H1 (cell line): ENCODE measurements at regions not wholly inside any gene's neighbourhood (a gene's known extent, or its start where the extent isn't known, plus 50 kb on each side); places are given as distances from the start of the nearest gene placed in this dataset.

Experiments
- CBX5 ChIP-seq: fragments of 300-800, 300-1000 bp; sonication (generic); IDR thresholded peaks from 2 replicates; pipeline ENCODE4 v1.7.1; 2016; ENCODE audit warnings: antibody characterized with exemption, low read length, low read depth
- CBX8 ChIP-seq: fragments of 300-800, 300-1000 bp; sonication (generic); IDR thresholded peaks from 2 replicates; pipeline ENCODE4 v1.7.1; 2016; ENCODE audit warnings: low read depth, low read length, borderline replicate concordance
- CHD2 ChIP-seq: IDR thresholded peaks from 2 replicates; pipeline ENCODE4 v1.6.1; 2012; ENCODE audit warnings: low read length, improper control_type of control experiment
- CREB1 ChIP-seq: IDR thresholded peaks from 2 replicates; pipeline ENCODE4 v1.6.1; 2012; ENCODE audit warnings: inconsistent platforms
- EP300 ChIP-seq, 2 experiments: IDR thresholded peaks; 1 replicate in 1 of 2; 2 replicates in 1 of 2; pipeline ENCODE4 v1.6.1; 2011 to 2012; ENCODE audit warnings: low read depth in 2 of 2, low read length in 2 of 2, mild to moderate bottlenecking in 2 of 2, borderline replicate concordance in 1 of 2, inconsistent platforms in 1 of 2, moderate library complexity in 1 of 2
- GABPA ChIP-seq: IDR thresholded peaks from 2 replicates; pipeline ENCODE4 v1.6.1; 2011; ENCODE audit warnings: mild to moderate bottlenecking, low read length, moderate library complexity, borderline replicate concordance; ENCODE audit not compliant: insufficient read depth
- KDM4A ChIP-seq: IDR thresholded peaks from one replicate; pipeline ENCODE4 v1.7.1; 2012; ENCODE audit warnings: low read depth, mild to moderate bottlenecking, moderate library complexity, low read length, inconsistent platforms; ENCODE audit not compliant: severe bottlenecking
- MAX ChIP-seq: IDR thresholded peaks from 2 replicates; pipeline ENCODE4 v1.6.1; 2012; ENCODE audit warnings: inconsistent platforms
- RNF2 ChIP-seq: fragments of 200-900, 300-1000 bp; sonication (generic); IDR thresholded peaks from 2 replicates; pipeline ENCODE4 v1.7.1; 2016; ENCODE audit warnings: borderline replicate concordance, low read depth, mild to moderate bottlenecking, antibody characterized with exemption, low read length; ENCODE audit not compliant: poor library complexity, severe bottlenecking; ENCODE audit errors: missing control alignments
- SAP30 ChIP-seq: fragments of 300-600 bp; sonication (generic); IDR thresholded peaks from 2 replicates; pipeline ENCODE4 v1.7.1; 2012; ENCODE audit warnings: low read length, moderate library complexity, mild to moderate bottlenecking, inconsistent platforms; ENCODE audit not compliant: insufficient read depth, insufficient replicate concordance
- SP2 ChIP-seq: IDR thresholded peaks from 2 replicates; pipeline ENCODE4 v1.6.1; 2012; ENCODE audit warnings: mild to moderate bottlenecking, low read length, inconsistent platforms
- TF ChIP-seq, protein P1 (sequence below): fragments of 300-600 bp; sonication (generic); IDR thresholded peaks from 2 replicates; pipeline ENCODE4 v1.7.1; 2012; ENCODE audit warnings: low read length, moderate library complexity, mild to moderate bottlenecking, inconsistent platforms; ENCODE audit not compliant: insufficient replicate concordance

- TF ChIP-seq, protein P1, sequence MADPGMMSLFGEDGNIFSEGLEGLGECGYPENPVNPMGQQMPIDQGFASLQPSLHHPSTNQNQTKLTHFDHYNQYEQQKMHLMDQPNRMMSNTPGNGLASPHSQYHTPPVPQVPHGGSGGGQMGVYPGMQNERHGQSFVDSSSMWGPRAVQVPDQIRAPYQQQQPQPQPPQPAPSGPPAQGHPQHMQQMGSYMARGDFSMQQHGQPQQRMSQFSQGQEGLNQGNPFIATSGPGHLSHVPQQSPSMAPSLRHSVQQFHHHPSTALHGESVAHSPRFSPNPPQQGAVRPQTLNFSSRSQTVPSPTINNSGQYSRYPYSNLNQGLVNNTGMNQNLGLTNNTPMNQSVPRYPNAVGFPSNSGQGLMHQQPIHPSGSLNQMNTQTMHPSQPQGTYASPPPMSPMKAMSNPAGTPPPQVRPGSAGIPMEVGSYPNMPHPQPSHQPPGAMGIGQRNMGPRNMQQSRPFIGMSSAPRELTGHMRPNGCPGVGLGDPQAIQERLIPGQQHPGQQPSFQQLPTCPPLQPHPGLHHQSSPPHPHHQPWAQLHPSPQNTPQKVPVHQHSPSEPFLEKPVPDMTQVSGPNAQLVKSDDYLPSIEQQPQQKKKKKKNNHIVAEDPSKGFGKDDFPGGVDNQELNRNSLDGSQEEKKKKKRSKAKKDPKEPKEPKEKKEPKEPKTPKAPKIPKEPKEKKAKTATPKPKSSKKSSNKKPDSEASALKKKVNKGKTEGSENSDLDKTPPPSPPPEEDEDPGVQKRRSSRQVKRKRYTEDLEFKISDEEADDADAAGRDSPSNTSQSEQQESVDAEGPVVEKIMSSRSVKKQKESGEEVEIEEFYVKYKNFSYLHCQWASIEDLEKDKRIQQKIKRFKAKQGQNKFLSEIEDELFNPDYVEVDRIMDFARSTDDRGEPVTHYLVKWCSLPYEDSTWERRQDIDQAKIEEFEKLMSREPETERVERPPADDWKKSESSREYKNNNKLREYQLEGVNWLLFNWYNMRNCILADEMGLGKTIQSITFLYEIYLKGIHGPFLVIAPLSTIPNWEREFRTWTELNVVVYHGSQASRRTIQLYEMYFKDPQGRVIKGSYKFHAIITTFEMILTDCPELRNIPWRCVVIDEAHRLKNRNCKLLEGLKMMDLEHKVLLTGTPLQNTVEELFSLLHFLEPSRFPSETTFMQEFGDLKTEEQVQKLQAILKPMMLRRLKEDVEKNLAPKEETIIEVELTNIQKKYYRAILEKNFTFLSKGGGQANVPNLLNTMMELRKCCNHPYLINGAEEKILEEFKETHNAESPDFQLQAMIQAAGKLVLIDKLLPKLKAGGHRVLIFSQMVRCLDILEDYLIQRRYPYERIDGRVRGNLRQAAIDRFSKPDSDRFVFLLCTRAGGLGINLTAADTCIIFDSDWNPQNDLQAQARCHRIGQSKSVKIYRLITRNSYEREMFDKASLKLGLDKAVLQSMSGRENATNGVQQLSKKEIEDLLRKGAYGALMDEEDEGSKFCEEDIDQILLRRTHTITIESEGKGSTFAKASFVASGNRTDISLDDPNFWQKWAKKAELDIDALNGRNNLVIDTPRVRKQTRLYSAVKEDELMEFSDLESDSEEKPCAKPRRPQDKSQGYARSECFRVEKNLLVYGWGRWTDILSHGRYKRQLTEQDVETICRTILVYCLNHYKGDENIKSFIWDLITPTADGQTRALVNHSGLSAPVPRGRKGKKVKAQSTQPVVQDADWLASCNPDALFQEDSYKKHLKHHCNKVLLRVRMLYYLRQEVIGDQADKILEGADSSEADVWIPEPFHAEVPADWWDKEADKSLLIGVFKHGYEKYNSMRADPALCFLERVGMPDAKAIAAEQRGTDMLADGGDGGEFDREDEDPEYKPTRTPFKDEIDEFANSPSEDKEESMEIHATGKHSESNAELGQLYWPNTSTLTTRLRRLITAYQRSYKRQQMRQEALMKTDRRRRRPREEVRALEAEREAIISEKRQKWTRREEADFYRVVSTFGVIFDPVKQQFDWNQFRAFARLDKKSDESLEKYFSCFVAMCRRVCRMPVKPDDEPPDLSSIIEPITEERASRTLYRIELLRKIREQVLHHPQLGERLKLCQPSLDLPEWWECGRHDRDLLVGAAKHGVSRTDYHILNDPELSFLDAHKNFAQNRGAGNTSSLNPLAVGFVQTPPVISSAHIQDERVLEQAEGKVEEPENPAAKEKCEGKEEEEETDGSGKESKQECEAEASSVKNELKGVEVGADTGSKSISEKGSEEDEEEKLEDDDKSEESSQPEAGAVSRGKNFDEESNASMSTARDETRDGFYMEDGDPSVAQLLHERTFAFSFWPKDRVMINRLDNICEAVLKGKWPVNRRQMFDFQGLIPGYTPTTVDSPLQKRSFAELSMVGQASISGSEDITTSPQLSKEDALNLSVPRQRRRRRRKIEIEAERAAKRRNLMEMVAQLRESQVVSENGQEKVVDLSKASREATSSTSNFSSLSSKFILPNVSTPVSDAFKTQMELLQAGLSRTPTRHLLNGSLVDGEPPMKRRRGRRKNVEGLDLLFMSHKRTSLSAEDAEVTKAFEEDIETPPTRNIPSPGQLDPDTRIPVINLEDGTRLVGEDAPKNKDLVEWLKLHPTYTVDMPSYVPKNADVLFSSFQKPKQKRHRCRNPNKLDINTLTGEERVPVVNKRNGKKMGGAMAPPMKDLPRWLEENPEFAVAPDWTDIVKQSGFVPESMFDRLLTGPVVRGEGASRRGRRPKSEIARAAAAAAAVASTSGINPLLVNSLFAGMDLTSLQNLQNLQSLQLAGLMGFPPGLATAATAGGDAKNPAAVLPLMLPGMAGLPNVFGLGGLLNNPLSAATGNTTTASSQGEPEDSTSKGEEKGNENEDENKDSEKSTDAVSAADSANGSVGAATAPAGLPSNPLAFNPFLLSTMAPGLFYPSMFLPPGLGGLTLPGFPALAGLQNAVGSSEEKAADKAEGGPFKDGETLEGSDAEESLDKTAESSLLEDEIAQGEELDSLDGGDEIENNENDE: no peak
- TF ChIP-seq KDM4A: no peak
- TF ChIP-seq CBX8: no peak
- no peak for TF ChIP-seq EP300 (IDR thresholded peaks at IDR 0.05; ENCODE audit: borderline replicate concordance in 1 of 2, low read depth in 2 of 2, low read length in 2 of 2)
- no peak for TF ChIP-seq SP2
- no peak for TF ChIP-seq MAX
- TF ChIP-seq CBX5: no peak
- no peak for TF ChIP-seq RNF2
- TF ChIP-seq CREB1: no peak
- no peak for TF ChIP-seq CHD2
- TF ChIP-seq GABPA: no peak
- no peak for TF ChIP-seq SAP30
Measured at GRCh38 chr11:128219731-128220120, 367.6 kb downstream of the ETS1 start (continued).
